T1000 (cell line): ENCODE measurements at regions not wholly inside any gene's neighbourhood (a gene's known extent, or its start where the extent isn't known, plus 50 kb on each side); places are given as distances from the start of the nearest gene placed in this dataset.

ENCODE experiments used
- DNase-seq: peaks from one replicate; lab custom pipeline; 2025; ENCODE audit warnings: mixed read lengths; lab: John Stamatoyannopoulos, UW

DNA sequence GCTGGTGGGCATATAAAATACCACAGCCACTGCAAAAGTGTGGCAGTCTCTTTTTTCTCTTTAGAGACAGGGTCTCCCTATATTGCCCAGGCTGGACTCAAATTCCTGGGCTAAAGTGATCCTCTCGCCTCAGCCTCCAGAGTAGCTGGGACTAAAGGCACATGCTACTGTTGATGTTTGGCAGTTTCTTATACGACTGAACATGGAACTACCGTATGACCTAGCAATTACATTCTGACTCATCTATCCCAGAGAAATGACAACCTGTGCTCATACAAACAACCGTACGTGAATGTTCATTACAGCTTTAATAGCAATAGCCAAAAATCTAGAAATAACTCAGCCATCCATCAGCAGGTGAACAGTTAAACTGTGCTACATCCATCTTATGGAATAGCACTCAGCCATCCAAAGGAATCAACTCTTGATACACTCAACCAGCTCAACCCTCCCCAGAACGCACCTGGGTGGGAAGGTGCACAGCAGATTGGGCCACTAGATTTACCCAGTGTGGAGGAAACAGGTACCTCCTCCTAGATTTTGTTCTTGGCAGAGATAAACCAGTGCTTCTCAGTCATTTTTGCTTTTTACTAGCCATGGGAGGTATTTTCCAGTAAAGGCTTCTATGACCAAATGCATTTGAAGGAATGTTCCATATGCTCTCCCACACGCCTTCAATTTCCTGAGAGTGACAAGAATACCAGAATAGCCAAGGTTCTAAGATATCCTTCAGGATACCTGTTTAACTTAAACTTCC, 130.5 kb downstream of the MED15 start:
- no peak for DNase-seq

DNA sequence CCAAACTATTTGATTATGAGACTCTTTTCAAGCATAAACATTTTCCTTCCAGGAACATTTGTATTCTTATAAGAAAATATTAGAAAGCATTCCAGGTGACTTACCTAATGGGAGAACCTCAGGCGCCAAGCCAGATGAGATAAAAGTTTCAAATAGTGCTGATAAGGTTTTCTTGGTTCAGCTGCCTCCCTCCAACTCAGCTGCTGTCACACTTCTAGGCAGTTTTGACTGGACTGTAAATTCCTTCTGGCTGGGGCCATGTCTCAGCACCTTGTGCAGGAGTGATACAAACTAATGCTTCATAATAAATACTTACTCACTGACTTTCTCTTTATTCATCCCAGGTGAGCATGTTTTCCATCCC, 131.1 kb downstream of the MED15 start:
- DNase-seq: no peak

DNA sequence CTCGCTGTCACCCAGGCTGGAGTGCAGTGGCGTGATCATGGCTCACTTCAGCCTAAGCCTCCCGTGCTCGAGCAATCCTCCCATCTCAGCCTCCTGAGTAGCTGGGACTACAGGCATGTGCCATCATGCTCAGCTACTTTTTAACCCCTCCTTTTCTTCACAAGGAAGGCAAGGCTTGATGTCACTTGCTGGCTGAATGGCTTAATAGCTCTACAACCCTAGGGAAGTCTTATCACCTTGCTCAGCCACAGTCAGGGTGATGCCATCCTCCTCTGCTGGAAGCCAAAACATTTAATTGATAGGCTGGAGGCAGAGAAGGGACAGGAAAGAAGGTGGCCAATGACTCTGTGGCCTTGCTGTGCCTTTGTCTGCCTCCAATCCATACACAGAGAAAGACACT, 131.9 kb downstream of the MED15 start:
- DNase-seq: no peak

DNA sequence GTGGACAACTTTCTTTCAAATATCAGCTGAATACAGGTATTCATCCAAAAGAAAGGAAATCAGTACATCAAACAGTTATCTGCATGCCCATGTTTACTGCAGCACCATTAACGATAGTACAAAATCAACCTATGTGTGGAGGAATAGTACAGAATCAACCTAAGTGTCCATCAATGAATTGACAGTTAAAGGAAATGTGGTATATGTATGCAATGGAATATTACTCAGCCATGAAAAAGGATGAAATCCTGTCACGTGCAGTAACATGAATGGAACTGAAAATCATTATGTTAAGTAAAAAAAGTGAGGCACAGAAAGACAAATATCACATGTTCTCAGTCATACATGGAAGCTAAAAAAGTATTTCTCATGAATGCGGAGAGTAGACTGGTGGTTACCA, 132.3 kb downstream of the MED15 start:
- no peak for DNase-seq

DNA sequence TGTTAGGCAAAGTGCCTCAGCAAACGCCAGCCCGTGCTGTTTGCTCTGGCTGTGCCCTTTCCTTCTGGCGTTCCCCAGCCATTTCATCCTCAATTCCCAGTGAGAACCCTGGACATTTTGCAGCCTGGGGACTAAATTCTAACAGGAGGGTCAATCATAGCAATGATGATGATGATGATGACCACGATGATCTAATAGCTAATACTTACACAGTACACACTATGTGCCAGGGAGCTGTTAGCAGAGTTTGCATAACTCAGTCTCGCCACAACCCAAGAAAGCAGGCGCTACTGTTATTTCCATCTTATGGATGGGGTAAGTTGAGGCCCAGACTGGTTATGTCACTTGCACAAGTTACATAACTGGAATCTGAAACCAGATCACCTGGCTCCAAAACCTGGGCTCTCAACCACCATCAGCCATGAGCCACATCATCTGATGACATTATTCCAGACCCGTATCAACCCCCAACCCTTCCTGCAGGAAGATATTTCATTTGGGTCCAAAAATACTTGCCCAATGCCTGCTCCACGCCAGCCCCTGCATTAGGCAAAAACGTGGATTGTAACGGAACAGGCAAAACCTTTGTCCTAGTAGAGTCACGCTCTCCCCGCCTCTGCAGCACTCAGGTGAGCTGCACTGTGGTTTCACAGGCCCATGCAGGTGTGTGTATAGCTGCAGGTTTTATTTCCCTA, 132.6 kb upstream of the SERPIND1 start:
- DNase-seq: no peak

DNA sequence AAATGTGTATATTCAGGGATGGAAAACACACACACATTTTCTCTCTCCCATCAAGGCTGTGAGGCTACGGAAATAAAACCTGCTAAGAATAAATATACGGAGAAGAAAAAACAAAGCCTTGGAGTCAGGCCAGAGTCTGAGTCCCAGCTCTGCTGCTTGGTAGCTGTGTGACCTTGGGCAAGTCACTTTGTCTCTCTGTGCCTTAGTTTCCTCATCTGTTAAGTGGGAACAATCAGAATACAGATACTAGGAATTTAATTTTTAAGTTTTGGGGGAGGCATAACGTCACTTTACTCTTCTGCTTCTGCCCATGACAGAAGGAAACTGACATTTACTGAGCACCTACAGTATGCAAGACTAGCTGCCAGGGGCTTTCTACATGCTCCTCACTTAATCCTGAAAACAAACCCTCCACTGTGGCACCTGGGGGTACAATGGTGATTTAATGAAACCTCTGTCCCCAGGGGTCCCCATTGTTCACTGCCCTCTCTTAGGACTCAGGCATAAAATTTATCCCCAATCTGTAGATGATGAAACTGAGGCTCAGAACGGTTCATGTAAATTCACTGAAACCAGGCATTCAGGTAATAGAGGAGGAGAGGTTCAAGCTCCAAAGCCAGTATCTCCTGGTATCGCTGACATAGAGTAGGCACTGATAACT, 131.9 kb upstream of the SERPIND1 start:
- no peak for DNase-seq

DNA sequence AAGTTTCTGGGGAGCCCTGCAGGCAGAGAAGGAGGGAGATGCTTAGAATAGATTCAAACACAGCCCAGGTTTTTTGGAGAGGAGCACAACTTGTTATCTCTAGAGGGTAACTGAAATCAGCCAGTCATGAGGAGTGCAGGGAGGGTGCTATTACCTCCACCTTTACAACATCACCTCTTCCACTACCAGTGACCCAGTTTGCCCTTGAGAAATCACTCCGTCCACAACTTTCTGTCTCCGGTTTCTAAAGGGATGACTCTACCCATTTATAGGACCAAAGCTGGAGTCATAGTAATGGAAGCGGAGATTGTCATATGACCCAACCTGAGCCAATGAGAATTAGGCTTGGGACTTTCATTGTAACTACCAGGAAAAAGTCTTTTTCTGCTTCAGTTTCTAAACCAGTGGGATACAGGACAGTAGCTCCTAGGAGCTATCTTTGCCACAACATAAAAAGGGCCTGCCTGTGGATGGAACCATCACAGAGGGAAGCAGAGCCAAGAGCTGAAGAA, 131.2 kb upstream of the SERPIND1 start:
- no peak for DNase-seq

DNA sequence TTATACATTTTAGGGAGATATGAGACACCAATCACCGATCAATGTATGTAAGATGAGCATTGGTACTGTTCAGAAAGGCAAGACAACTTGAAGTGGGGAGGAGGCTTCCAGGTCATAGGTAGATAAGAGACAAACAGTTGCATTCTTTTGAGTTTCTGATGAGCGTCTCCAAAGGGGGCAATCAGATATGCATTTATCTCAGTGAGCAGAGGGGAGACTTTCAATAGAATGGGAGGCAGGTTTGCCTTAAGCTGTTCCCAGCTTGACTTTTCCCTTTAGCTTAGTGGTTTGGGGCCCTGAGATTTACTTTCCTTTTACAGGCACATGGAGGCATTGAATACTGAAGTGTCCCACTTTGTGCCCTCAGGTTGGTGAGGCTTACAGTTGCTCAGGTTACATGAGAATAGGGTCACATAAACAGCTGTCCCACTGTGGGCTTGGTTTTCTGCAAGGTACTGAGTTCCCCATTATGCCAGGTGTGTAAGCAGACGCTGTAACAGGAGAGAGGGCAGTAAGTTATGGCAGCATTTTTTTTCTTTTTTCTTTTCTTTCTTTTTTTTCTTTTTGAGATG, 129.8 kb upstream of the SERPIND1 start:
- no peak for DNase-seq

DNA sequence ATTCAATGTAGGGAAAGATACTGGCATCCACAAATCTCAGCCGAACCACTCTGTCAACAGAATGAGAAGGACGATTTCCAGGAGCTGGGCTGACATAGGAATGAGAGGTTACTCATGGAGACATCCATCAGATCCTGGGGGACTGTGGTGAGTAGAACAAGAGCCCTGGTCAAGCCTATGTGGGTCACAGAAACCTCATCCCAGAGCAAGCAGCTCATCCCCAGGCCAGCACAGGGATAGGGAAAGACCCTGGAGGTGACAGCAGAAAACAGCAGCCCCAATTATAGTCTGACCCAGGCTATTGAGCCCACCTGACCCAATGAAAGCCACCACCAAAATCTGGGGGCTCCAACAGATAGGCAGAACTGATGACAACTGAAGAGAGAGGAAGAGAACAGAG, 128.0 kb upstream of the SERPIND1 start:
- DNase-seq: no peak

DNA sequence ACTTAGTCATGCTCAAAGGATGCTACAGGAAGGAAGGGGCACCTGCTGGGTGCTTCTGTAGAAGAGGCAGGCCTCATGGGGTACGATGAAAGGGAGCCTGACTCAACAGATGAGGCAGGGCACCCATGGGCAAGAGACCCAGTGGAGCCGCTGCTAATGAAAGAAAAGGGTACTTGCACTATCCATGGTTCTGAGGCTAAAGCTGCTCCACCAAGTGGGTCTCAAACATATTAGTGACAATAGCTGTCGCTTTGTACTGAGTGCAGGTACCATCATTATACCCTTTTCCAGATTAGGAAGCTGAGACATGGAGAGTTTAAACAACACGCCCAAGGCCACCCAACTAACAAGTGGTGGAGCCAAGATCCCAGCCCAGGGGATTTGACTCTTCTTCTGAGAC, 127.5 kb upstream of the SERPIND1 start:
- no peak for DNase-seq

DNA sequence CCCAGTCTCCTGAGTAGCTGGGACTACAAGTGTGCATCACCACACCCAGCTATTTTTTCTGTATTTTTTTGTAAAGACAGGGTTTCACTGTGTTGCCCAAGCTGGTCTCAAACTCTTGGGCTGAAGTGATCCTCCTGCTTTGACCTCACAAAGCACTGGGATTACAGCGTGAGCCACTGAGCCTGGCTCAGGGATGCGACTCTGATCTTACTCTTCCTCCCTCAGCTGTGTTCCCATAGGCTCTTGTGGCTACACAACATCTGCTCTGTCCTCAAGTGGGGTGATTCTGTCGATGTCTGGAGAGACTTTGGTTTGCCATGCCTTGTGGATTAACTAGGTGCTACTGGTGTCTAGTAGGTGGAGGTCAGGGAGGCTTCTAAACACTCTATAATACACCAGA, 127.0 kb upstream of the SERPIND1 start:
- DNase-seq: no peak

DNA sequence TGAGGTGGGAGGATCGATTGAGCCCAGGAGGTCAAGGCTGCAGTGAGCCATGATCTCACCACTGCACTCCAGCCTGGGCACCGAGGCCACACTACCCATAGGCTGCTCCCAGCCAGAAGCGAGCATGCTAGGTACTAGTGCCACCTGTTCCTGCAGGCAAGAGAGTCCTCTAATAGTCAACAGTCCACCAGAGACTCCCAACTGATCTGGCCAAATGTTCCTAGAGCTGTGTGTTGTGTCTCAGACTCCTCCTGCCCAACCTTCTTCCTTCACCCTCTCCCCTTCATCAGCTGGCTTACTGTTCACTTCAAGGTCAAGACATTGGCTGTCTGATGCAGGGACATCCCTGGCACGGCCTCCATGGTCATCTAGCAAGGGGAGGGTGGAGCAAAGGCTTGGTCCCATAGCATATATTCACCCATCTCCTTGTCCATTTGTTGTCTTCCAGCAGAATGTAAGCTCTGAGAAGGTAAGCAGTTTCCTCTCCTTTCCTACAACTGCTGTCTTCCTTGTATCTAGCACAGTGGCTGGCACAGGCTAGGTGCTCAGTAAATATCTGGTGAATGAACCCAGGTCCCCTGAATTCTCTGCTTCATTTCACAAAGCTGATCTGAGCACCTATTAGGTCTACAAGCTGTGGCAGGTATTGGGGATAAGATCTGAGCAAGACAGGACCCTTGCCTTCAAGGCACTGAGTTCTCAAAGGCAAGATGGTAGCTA, 126.2 kb upstream of the SERPIND1 start:
- DNase-seq: no peak

DNA sequence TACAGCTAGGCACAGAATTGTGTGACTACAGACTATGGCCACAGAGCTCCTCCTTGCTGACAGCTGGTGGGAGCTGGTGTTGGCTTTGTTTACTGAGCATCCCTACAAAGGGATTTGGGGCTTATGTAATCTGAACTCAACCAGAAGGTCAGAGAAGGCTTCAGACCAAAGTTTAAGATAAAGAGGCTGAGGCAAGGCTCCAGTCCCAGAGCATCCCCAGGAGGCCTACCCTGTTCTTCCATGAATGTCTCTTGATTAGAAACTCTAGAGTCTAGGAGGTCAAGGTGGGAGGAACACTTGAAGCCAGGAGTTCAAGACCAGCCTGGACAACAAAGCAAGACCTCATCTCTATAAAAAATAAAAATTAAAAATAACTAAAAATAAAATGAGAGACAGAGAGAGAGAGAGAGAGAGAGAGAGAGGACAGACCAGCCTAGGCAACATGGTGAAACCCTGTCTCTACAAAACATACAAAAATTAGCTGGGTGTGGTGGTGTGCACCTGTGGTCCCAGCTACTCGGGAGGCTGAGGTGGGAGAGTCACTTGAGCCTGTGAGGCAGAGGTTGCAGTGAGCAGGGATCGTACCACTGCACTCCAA, 125.5 kb upstream of the SERPIND1 start:
- no peak for DNase-seq

DNA sequence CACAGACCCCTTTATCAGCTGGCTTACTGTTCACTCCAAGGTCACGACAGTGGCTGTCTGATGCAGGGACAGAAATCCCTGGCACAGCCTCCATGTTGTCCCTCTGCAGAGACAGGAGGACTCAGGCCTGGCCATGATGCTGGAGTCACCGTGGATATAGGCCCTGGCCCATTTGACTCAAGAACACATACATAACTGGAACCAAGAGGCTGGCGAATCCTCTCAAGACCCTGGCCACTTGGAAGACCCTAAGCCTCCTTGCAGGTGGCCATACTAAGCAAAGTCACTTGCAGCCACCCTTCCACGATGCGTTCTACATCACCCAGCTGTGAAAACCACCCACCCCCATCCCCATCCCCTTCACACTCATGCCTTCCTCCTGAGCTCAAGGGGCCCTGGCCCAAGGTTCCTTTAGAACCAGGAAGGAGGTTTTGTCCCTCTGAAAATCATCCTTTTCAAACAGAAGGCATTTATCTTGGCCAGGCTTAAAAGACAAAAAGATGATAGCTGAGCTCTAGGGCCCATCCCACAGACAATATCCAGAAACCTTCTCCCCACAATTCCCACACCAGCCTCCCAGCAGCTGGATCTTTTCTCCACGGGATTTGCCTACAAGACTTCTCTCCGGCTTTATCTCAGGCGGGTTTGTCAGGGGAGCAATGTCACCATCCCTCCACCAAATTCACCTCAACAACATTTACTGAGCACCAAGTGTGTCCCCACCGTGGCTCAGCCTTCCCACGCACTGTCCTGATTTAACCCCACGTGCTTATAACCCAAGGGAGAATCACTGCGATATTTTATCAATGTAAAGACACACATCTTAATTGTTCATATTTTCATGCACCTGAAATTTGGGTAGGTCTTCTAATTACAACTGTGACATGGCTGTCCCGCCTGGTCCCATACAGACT, 123.4 kb upstream of the SERPIND1 start:
- DNase-seq: no peak

DNA sequence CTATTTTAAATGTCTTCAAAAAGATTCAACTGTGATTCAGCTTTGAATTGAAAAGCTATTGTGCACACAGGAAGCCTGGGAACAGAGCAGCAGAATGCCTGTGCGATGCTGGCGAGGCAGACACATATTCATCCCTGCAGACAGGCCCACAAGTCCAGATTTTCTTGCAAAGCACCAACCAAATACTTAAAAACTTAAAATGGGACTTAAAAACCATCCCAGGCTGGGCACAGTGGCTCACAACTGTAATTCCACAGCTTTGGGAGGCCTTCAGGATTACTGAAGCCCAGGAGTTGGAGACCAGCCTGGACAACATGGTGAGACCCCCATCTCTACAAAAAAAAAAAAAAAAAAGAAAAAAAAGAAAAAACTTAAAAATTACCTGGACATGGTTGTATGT, 122.6 kb upstream of the SERPIND1 start:
- no peak for DNase-seq

DNA sequence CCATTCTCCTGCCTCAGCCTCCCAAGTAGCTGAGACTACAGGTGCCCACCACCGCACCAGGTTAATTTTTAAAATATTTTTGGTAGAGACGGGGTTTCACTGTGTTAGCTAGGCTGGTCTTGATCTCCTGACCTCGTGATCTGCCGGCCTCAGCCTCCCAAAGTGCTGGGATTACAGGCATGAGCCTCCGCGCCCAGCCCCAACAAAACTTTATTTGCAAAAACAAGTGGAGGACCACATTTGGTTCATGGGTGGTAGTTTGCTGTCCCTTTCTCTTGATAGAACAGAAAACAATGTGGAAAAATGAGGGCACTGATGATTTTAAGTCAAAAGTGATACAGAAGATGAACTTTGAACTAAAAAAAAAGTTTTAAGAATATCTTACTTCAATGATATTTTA, 121.8 kb upstream of the SERPIND1 start:
- no peak for DNase-seq

DNA sequence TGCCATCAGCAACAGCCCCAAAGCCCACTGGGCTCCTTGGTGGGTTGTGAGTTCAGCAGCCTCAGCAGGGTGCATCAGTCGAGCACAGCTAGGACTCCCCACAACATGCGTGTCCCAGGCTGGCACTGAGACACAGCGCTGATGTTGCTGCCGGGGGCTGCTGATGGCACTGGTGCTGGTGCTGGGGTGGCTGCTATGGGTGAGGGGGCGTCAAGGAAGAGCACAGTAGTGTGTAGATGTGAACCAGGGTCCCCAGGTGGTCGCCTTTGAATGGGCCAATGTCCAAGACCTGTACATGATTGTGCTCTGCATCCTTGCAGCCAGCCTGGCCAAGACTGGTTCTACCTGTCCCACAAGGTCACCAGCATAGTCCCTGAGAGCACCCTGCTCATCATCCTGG, 121.3 kb upstream of the SERPIND1 start:
- DNase-seq: no peak

DNA sequence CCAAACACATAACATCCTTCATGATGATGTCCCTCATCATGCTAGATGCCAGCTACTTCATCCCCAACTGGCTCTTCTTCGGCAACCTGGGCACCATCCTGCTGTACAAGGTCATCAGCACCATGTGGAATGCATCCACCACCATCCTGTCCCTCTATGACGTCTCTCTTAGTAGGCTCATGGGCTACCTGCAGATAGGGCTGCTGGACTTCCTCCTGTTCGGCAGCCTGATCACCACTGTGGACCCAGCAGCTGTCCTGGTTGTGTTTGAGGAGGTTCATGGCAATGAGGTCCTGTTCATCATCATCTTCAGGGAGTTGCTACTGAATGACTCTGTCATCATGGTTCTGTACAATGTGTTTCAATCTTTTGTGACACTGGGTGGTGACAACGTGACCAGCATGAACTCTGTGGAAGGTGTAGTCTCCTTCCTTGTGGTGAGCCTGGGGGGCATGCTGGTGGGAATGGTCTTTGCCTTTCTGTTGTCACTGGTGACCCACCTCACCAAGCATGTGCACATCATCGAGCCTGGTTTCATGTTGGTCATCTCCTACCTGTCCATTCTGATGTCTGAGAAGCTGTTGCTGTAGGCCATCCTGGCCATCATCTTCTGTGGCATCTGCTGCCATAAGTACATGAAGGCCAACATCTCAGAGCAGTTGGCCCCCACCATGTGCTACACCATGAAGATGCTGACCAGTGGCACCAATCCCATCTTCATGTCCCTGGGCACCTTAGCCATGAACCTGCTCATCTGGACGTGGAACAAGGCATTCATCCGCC, 120.7 kb upstream of the SERPIND1 start:
- DNase-seq: no peak

DNA sequence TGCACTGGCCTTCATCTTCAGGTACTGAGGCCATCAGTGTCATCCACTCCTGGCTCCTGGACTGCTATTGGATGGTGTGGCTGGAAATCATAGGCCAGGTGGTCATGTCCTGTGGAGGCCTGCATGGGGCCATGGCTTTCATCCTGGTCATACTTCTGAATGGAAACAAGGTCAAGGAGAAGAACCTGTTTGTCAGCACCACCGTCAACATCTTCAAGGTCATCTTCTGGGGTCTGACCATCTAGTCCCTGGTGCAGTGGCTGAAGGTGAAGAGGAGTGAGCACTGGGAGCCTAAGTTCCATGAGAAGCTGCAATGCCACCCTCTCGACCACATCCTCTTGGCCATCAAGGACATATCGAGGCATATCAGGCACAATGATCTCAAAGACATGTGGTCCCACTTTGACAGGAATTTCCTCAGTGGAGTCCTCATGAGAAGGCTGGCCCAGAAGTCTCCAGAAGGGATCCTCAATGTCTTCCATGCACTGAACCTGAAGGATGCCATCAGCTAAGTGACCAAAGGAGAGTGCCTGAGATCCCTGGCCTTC, 120.0 kb upstream of the SERPIND1 start:
- no peak for DNase-seq
